H9 (cell line): ENCODE measurements at regions not wholly inside any gene's neighbourhood (a gene's known extent, or its start where the extent isn't known, plus 50 kb on each side); places are given as distances from the start of the nearest gene placed in this dataset.

ENCODE experiments used
- DNase-seq: peaks from one replicate; pipeline ENCODE4 v3.0.0-alpha.2; 2017
- H2AFZ ChIP-seq: one replicate; pipeline ENCODE4 v1.6.1; 2013; ENCODE audit warnings: mild to moderate bottlenecking, low read length, control low read depth, moderate library complexity
- H2AK5ac ChIP-seq: 2 replicates; pipeline ENCODE4 v1.6.1; 2013; ENCODE audit warnings: low read length, control low read depth, mixed read lengths; ENCODE audit not compliant: insufficient read length
- H2BK120ac ChIP-seq: one replicate; pipeline ENCODE4 v1.6.1; 2013; ENCODE audit warnings: low read depth, mild to moderate bottlenecking, low read length, control low read depth, inconsistent platforms; ENCODE audit not compliant: poor library complexity, severe bottlenecking
- H2BK12ac ChIP-seq: 2 replicates; pipeline ENCODE4 v1.6.1; 2013; ENCODE audit warnings: low read length, control low read depth, mixed read lengths, low read depth; ENCODE audit not compliant: insufficient read length
- H2BK15ac ChIP-seq: 2 replicates; pipeline ENCODE4 v1.6.1; 2013; ENCODE audit warnings: low read depth, low read length, control low read depth
- H2BK20ac ChIP-seq: one replicate; pipeline ENCODE4 v1.6.1; 2013; ENCODE audit warnings: low read depth, mild to moderate bottlenecking, low read length, control low read depth, inconsistent platforms; ENCODE audit not compliant: poor library complexity, severe bottlenecking
- H2BK5ac ChIP-seq: 2 replicates; pipeline ENCODE4 v1.6.1; 2013; ENCODE audit warnings: low read length, control low read depth, mixed read lengths; ENCODE audit not compliant: insufficient read length
- H3K14ac ChIP-seq: 2 replicates; pipeline ENCODE4 v1.6.1; 2013; ENCODE audit warnings: low read length, control low read depth; ENCODE audit not compliant: insufficient read depth
- H3K18ac ChIP-seq: 2 replicates; pipeline ENCODE4 v1.6.1; 2013; ENCODE audit warnings: low read depth, mild to moderate bottlenecking, mixed read lengths, low read length, control low read depth; ENCODE audit not compliant: insufficient read length
- H3K23ac ChIP-seq: 2 replicates; pipeline ENCODE4 v1.6.1; 2013; ENCODE audit warnings: low read length, control low read depth, mixed read lengths, low read depth; ENCODE audit not compliant: insufficient read length
- H3K23me2 ChIP-seq: 2 replicates; pipeline ENCODE4 v1.6.1; 2013; ENCODE audit warnings: low read depth, mild to moderate bottlenecking, mixed read lengths, low read length, control low read depth; ENCODE audit not compliant: insufficient read length, poor library complexity, severe bottlenecking
- H3K27ac ChIP-seq: 2 replicates; pipeline ENCODE4 v1.5.1; 2013; ENCODE audit warnings: low read length, control low read depth, mixed read lengths, low read depth; ENCODE audit not compliant: insufficient read length
- H3K27me3 ChIP-seq: 2 replicates; pipeline ENCODE4 v1.6.1; 2013; ENCODE audit warnings: low read length, control low read depth, inconsistent platforms; ENCODE audit not compliant: insufficient read depth
- H3K4ac ChIP-seq: 2 replicates; pipeline ENCODE4 v1.6.1; 2013; ENCODE audit warnings: low read depth, mild to moderate bottlenecking, control low read depth, inconsistent platforms, low read length, moderate library complexity
- H3K4me1 ChIP-seq: 2 replicates; pipeline ENCODE4 v1.6.1; 2013; ENCODE audit warnings: low read length, control low read depth, inconsistent platforms; ENCODE audit not compliant: insufficient read depth
- H3K4me2 ChIP-seq: 2 replicates; pipeline ENCODE4 v1.6.1; 2013; ENCODE audit warnings: low read length, control low read depth, mixed read lengths; ENCODE audit not compliant: insufficient read length, insufficient read depth
- H3K56ac ChIP-seq: 2 replicates; pipeline ENCODE4 v1.6.1; 2013; ENCODE audit warnings: low read depth, mild to moderate bottlenecking, mixed read lengths, low read length, control low read depth; ENCODE audit not compliant: insufficient read length
- H3K79me1 ChIP-seq: 2 replicates; pipeline ENCODE4 v1.6.1; 2013; ENCODE audit warnings: low read depth, mild to moderate bottlenecking, moderate library complexity, low read length, control low read depth, inconsistent platforms; ENCODE audit not compliant: insufficient read depth, poor library complexity, severe bottlenecking
- H3K79me2 ChIP-seq: 2 replicates; pipeline ENCODE4 v1.6.1; 2013; ENCODE audit warnings: low read length, control low read depth, inconsistent platforms; ENCODE audit not compliant: insufficient read depth
- H3K9ac ChIP-seq: 2 replicates; pipeline ENCODE4 v1.6.1; 2013; ENCODE audit warnings: low read length, control low read depth, mixed read lengths; ENCODE audit not compliant: insufficient read length; ENCODE audit errors: extremely low read depth
- H3K9me3 ChIP-seq: one replicate; pipeline ENCODE4 v1.6.1; 2013; ENCODE audit warnings: low read depth, low read length, inconsistent platforms; ENCODE audit not compliant: control insufficient read depth
- H3T11ph ChIP-seq: one replicate; pipeline ENCODE4 v1.6.1; 2013; ENCODE audit warnings: mild to moderate bottlenecking, low read length, control low read depth, inconsistent platforms
- H4K20me1 ChIP-seq: one replicate; pipeline ENCODE4 v1.6.1; 2013; ENCODE audit not compliant: control insufficient read depth, insufficient read length, insufficient read depth
- H4K5ac ChIP-seq: 2 replicates; pipeline ENCODE4 v1.6.1; 2013; ENCODE audit warnings: low read depth, mild to moderate bottlenecking, mixed read lengths, low read length, control low read depth; ENCODE audit not compliant: insufficient read length
- H4K8ac ChIP-seq: replicated peaks from 2 replicates; pipeline ENCODE4 v1.6.1; 2013; ENCODE audit warnings: low read length, control low read depth, mixed read lengths, low read depth; ENCODE audit not compliant: insufficient read length
- H4K91ac ChIP-seq: 2 replicates; pipeline ENCODE4 v1.6.1; 2013; ENCODE audit warnings: low read depth, mild to moderate bottlenecking, moderate library complexity, mixed read lengths, low read length, control low read depth; ENCODE audit not compliant: insufficient read length
- H3K27ac Mint-ChIP-seq, 3 experiments: 2 replicates in 2 of 3; 3 replicates in 1 of 3; pipeline ENCODE4 v1.8.0; 2020 to 2021; ENCODE audit warnings: mixed read lengths in 3 of 3, mild to moderate bottlenecking in 1 of 3, moderate library complexity in 1 of 3
- H3K27me3 Mint-ChIP-seq: 2 replicates; pipeline ENCODE4 v1.8.0; 2021; ENCODE audit warnings: low read depth, mild to moderate bottlenecking, moderate library complexity, mixed read lengths
- H3K36me3 Mint-ChIP-seq, 3 experiments: 2 replicates in 2 of 3; 3 replicates in 1 of 3; pipeline ENCODE4 v1.8.0; 2020 to 2021; ENCODE audit warnings: low read depth in 3 of 3, mixed read lengths in 3 of 3; ENCODE audit not compliant: insufficient read depth in 1 of 3
- H3K4me1 Mint-ChIP-seq, 2 experiments: 2 replicates each; pipeline ENCODE4 v1.8.0; 2020; ENCODE audit warnings: mixed read lengths in 2 of 2
- H3K4me3 Mint-ChIP-seq, 2 experiments: 2 replicates in 1 of 2; 3 replicates in 1 of 2; pipeline ENCODE4 v1.8.0; 2020 to 2021; ENCODE audit warnings: mild to moderate bottlenecking in 2 of 2, mixed read lengths in 2 of 2, moderate library complexity in 1 of 2
- H3K9me3 Mint-ChIP-seq, 2 experiments: 2 replicates in 1 of 2; 3 replicates in 1 of 2; pipeline ENCODE4 v1.8.0; 2020; ENCODE audit warnings: mild to moderate bottlenecking in 2 of 2, mixed read lengths in 2 of 2, moderate library complexity in 1 of 2
- CTCF ChIP-seq: fragments of 200-600 bp; sonication (generic); conservative IDR thresholded peaks from 3 replicates; pipeline ENCODE4 v1.8.0; 2021; ENCODE audit warnings: antibody characterized with exemption, mild to moderate bottlenecking

GRCh38 chr3:168582503-168582902 lies 486.8 kb upstream of the GOLIM4 start:
- no peaks in the 10 kb centered on the region for H3K9me3 Mint-ChIP-seq
- DNase-seq: no peak
- Histone ChIP-seq H3K18ac (no peak overlapping the region), H4K20me1 (no peaks in the 10 kb centered on the region), H3K79me1 (no peaks in the 10 kb centered on the region), H3K27me3 (no peaks in the 10 kb centered on the region; the same call in 1 of the 2 replicates), H3K9me3 (no peaks in the 10 kb centered on the region), H2BK20ac (no peak overlapping the region), H3K56ac (no peak overlapping the region), H3K14ac (no peak overlapping the region), H4K91ac (no peak overlapping the region), H3T11ph (no peak overlapping the region), H3K23ac (no peak overlapping the region), H2BK120ac (no peak overlapping the region), H3K4me2 (no peak overlapping the region), H2BK12ac (no peak overlapping the region), H3K23me2 (no peaks in the 10 kb centered on the region), H4K5ac (no peak overlapping the region), H2BK5ac (no peak overlapping the region), H3K4ac (no peak overlapping the region), H4K8ac (no peak overlapping the region), H3K9ac (no peak overlapping the region), H3K79me2 (no peaks in the 10 kb centered on the region), H3K4me1 (peaks cover 4% of the 10 kb centered on the region; the same call in 1 of the 2 replicates), H3K27ac (no peak overlapping the region), H2AFZ (no peak overlapping the region), H2BK15ac (no peak overlapping the region), H2AK5ac (no peak overlapping the region)
- H3K36me3 Mint-ChIP-seq: no peaks in the 10 kb centered on the region; a peak in 1 of 7 replicates
- no peak overlapping the region for H3K4me3 Mint-ChIP-seq
- no peak for TF ChIP-seq CTCF
- no peaks in the 10 kb centered on the region for H3K27me3 Mint-ChIP-seq
- peak overlapping the region; percentile 84 to 95 (median 94); a peak in 6 of 7 replicates for H3K27ac Mint-ChIP-seq
- peaks cover 34 to 35% of the 10 kb centered on the region in 2 experiments for H3K4me1 Mint-ChIP-seq
